Panc1 (cell line): ENCODE measurements at regions not wholly inside any gene's neighbourhood (a gene's known extent, or its start where the extent isn't known, plus 50 kb on each side); places are given as distances from the start of the nearest gene placed in this dataset.

Experiments used
- POLR2AphosphoS5 ChIP-seq: IDR thresholded peaks from 2 replicates; pipeline ENCODE4 v1.6.1; 2012; ENCODE audit warnings: mild to moderate bottlenecking, low read depth, low read length, moderate library complexity
- TF ChIP-seq, protein P1 (sequence below): fragments of 450-650 bp; IDR thresholded peaks from 2 replicates; pipeline ENCODE4 v1.5.1; 2017; ENCODE audit warnings: mild to moderate bottlenecking
- TF ChIP-seq, protein P2 (sequence below), 2 experiments: IDR thresholded peaks; 2 replicates each; pipeline ENCODE4 v1.6.1; 2011 to 2012; ENCODE audit warnings: low read depth in 2 of 2, control low read depth in 1 of 2, low read length in 1 of 2, mild to moderate bottlenecking in 1 of 2, moderate library complexity in 1 of 2; ENCODE audit not compliant: insufficient read depth in 1 of 2

DNA sequence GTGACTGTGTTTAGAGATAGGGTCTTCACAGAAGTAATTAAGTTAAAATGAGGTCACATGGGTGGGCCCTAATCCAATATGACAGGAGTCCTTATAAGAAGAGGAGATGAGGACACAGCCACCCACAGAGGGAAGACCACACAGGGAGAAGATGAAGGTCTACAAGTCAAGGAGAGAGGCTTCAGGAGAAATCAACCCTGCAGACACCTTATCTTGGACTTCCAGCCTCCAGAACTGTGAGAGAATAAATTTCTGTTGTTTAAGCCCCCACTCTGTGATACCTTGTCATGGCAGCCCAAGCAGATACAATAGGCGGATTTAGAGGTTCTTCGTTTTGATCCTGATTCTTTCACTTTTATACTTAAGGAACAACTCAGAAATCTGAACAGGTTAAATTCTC lies 63.5 kb upstream of the NEDD9 start:
- TF ChIP-seq, protein P1, sequence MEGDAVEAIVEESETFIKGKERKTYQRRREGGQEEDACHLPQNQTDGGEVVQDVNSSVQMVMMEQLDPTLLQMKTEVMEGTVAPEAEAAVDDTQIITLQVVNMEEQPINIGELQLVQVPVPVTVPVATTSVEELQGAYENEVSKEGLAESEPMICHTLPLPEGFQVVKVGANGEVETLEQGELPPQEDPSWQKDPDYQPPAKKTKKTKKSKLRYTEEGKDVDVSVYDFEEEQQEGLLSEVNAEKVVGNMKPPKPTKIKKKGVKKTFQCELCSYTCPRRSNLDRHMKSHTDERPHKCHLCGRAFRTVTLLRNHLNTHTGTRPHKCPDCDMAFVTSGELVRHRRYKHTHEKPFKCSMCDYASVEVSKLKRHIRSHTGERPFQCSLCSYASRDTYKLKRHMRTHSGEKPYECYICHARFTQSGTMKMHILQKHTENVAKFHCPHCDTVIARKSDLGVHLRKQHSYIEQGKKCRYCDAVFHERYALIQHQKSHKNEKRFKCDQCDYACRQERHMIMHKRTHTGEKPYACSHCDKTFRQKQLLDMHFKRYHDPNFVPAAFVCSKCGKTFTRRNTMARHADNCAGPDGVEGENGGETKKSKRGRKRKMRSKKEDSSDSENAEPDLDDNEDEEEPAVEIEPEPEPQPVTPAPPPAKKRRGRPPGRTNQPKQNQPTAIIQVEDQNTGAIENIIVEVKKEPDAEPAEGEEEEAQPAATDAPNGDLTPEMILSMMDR, result no peak
- TF ChIP-seq POLR2AphosphoS5, result no peak
- TF ChIP-seq, protein P2, sequence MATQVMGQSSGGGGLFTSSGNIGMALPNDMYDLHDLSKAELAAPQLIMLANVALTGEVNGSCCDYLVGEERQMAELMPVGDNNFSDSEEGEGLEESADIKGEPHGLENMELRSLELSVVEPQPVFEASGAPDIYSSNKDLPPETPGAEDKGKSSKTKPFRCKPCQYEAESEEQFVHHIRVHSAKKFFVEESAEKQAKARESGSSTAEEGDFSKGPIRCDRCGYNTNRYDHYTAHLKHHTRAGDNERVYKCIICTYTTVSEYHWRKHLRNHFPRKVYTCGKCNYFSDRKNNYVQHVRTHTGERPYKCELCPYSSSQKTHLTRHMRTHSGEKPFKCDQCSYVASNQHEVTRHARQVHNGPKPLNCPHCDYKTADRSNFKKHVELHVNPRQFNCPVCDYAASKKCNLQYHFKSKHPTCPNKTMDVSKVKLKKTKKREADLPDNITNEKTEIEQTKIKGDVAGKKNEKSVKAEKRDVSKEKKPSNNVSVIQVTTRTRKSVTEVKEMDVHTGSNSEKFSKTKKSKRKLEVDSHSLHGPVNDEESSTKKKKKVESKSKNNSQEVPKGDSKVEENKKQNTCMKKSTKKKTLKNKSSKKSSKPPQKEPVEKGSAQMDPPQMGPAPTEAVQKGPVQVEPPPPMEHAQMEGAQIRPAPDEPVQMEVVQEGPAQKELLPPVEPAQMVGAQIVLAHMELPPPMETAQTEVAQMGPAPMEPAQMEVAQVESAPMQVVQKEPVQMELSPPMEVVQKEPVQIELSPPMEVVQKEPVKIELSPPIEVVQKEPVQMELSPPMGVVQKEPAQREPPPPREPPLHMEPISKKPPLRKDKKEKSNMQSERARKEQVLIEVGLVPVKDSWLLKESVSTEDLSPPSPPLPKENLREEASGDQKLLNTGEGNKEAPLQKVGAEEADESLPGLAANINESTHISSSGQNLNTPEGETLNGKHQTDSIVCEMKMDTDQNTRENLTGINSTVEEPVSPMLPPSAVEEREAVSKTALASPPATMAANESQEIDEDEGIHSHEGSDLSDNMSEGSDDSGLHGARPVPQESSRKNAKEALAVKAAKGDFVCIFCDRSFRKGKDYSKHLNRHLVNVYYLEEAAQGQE (IDR thresholded peaks at IDR 0.05; ENCODE audit: insufficient read depth in 1 of 2, low read depth in 2 of 2, low read length in 1 of 2), result no peak
